ENCODE measurements at regions not wholly inside any gene's neighbourhood (a gene's known extent, or its start where the extent isn't known, plus 50 kb on each side); places are given as distances from the start of the nearest gene placed in this dataset.
A peak's percentile ranks its signal among the peaks of the same experiment; 100 is the strongest.
"Not testable (repeated sequence)": the region's sequence is repeated elsewhere in the genome, so short reads cannot be mapped to it uniquely, and the experiment has no call there.

DNA sequence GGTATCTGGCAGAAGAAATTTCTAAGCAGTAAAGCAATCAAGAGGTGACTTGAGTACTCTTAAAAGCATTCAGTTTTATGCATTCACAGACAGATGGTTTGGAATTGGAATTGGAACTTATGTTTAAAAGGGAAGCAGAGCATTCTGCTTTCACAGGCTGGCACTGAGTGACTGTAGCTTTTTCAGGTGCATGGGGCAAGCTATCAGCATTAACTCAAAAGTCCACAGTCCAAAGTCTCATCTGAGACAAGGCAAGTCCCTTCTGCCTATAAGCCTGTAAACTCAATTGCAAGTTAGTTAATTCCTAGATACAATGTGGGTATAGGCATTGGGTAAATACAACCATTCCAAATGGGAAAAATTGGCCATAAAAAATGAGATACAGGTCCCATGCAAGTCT lies 1620.3 kb downstream of the MRPL39 start:
- no peak for DNase-seq (ENCODE audit: low read depth)

DNA sequence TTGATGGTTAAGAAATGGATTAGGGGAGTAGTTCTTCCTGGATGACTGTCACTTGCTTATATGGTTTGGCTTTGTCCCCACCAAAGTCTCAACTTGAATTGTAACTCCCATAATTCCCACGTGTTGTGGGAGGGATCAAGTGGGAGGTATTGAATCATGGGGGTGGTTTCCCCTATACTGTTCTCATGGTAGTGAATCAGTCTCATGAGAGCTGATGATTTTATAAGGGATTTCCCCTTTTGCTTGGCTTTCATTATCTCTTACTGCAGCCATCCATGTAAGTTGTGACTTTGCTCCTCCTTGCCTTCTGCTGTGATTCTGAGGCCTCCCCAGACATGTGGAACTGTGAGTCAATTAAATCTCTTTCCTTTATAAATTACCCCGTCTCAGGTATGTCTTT lies 1621.1 kb downstream of the MRPL39 start:
- no peak for DNase-seq (ENCODE audit: low read depth)

DNA sequence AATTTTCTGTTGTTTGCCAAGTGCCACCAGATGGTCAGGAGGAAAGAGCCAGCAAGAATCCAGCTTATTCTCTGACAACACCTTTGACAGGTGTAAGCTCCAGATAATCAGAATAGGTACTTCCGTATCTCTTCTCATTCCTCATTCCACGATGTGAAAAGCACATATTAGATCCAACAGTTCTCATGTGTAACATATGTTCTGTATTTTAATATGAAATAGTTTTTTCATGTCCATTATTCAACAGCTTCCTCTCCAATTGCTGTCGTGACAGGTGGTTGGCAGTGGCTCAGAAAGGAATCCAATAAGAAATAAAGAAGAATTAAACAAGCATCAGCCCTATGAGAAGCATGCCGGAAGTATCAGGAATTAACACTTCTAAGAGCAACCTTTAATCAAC lies 1624.7 kb downstream of the MRPL39 start:
- no peak for DNase-seq (ENCODE audit: low read depth)

DNA sequence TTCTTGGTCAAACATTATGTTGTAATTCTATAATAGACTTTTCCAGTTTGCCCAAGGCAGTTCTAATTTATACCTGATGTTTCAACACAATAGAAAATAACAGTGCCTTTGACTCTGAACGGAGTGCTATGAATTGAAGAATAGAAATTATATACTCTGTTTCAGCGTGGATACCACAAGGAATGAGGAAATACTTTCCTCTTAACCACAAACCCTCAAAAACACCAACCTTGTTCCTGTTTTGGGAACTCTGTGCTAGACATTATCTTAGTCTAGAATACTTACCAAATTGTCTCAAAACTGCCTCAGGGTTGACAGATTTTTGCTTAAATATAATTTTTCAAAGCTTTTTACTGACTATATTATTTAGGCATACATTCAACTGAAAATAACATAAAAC lies 1629.3 kb downstream of the MRPL39 start:
- no peak for DNase-seq (ENCODE audit: low read depth)

DNA sequence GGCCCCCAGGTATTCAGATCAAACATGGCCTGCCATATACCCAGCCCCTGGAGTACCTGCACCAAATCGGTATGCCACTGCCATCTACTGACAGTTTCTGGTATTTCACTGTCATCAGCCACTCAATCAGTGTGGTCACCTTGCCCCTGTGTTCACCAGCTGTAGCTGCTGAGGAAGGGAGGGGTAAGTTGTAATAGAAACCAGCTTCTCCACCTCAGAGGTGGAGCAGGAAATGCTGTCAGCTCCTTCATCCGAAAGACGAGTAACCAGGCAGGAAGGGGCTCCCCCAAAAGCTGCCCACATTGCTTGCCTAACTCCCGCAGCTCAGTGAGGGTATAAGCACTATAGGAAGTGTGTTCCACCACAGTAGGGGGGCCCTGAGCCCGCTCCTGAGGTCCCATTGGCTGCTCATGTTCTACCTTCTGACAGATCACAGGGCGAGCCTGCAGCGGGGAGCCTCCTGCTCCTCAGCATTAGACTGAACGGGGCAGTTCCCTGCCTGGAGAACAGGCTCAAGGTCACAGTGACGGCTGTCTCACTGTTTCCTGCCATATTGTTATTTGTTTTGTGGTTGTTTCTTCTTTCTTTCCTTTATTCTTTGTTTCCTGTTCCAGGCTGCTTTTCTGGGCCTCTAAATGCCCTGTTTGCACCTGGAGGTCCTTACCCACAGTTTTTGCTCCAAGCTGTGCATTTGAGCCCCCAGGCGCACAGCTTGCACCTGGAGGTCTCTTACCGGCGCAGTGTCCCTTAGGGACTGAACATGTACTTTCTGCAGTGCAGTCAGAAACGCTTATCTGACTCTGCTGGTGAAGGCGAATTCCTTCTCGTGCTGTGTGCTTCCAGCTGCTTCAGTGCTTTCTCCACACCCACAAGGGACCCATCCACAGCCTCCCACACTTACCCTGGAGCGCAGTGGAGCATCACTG lies 1638.3 kb downstream of the MRPL39 start:
- peak; percentile 0 for DNase-seq (ENCODE audit: low read depth)

DNA sequence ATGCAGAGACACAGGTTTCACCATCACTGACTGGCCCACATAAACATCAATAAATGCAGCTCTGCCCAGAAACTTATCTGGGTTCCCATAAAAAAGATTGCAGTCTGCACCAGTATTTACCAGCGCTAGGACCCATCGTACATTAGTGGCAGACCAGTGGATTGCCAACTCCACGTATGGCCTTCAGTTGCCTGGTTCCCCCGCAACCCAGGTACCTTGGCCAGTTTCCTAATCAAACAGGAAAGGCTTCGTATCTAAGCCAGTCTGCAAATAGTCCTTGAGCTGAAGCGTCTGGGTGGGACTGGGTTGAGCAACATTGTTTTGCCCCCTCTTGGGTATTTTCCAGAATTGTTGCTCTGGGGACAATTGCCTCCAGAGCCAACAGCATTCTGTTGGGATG lies 1639.3 kb downstream of the MRPL39 start:
- DNase-seq (ENCODE audit: low read depth): no peak

DNA sequence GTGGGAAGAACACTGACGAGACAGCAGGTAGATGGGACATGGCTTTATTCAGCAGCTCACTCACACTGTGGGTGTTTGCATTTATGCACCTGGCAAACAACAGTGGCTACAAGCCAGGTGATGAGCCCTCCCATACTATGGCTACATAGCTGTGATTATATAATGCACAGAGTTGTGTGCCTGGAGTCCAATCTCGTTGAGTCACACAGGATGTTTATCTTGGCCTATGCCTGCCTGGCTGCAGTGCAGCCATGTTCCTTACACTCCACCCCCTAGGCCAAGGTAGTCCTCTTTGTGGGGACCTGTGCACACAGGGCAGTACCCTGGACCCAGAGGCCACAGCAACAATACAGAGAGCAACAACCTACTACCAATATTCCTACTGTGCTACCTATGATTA lies 1643.8 kb downstream of the MRPL39 start:
- DNase-seq (ENCODE audit: low read depth): no peak

DNA sequence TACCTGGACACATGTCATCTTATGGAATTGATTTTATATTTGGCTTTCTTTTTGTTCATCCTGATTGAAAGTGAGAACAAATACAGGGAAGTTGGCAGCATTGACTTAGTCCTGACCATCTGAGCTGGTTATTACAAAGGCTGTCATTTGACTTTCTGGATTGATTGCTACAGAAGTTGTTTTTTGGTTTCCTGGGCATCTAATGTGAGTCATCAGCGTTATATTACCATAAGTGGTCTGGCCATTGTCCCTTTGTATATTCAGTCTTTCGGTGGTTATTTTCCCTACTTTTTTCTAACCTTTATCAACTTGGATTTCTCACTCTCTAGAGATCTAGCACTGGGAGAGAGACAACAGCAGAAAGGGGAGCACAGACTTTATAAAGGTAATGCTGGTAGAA lies 1646.5 kb downstream of the MRPL39 start:
- no peak for DNase-seq (ENCODE audit: low read depth)

DNA sequence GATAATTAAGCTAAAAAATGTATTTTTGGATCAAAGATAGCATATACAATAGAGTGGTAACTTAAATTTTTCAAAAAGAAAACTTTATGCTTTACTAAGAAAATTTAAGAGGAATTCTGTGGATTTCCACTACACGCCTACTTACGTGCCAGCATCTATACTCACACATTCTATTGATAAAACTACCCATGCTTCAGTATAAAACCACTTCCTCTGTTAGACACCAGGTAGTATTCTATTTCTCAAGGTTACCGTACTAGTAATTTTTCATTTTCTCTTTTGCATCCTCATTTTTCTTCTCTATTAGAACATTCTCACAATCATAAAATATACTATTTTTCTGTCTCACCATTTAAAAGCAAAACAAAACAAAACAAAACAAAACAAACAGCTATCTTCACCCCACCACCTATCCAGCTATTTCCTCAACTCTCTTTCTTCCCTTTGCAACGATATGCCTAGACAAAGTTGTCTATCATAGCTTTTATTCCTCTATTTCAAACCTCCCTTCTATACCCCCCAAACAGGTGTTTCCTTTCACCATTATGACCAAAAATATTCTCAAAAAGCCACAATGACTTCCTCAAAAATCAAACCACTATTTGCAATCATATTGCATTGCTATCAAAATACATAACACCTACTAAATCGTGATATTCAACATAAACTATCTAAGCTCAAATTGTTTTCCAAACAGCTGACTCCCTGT lies 1652.0 kb downstream of the MRPL39 start:
- no peak for DNase-seq (ENCODE audit: low read depth)

DNA sequence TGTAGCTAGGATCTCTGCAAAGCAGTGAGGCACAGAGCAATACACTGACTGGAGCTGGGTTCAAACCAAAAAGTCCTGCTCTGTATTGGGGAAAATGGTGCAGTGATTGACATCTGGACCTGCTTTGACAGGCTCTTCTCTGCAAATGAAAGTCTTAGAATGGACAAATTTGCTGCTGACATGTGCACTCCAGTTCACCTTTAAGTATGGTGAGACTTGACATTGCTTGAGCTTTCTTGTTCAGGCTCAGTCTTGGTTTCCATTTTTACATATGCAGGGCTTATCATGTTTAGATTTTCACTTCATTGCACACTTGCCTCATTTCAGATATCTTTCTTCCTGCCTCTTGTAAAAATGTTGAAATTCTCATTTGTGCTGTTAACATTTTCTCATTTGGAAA lies 1655.0 kb downstream of the MRPL39 start:
- no peak for DNase-seq (ENCODE audit: low read depth)

DNA sequence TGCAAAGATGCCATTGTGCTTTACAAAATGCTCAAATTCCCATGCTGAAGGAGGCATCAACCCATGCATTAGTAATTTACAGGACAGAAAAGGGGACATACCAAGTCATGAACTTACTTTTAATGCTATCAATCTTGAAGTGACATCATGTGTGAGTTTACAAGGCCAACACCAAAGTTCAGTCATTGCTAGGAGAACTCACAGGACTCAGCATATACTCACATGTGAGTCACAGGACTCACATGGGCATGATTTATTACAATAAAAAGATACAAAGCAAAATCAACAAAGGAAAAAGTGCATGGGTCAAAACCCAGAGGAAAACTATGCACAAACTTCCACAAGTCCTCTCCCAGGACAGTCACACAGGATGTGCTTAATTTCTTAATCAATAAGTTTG lies 1656.0 kb downstream of the MRPL39 start:
- DNase-seq (ENCODE audit: low read depth): no peak

DNA sequence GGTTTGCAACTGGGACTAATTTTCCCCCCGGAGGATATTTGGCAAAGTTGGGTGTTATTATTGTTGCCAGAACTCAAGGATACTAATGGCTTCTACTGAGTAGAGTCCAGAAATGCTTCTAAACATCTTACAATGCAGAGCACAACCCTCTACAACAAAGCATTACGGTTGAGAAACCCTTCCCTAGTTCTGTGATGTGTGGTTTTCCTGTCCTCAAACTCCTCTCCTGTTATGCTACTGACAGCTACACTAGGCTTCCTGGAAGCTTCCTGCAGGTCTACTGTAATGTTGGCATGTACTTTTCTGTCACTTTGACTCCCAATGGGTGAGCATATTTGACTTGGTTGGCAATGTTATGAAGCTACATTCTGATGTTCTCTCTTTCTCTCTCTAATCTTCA lies 1656.9 kb downstream of the MRPL39 start:
- no peak for DNase-seq (ENCODE audit: low read depth)

DNA sequence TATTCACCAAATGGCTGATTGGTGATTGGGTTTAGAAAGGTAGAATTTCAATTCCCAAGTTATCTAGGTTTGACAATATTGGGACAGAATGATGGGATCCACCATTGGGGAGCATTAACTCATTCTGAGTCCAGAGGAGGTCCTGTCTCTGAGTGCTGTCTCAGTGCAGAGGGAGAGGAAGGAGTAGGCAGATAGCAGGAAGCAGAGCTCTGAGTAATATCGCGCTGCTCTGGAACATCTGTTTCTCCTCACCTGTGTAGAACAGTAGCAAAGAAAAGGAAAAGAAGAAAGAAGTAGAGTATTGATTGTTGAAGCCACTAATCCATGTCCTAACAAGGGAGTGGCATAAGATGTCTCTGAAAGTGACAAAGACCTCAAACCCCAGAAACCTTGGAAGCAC lies 1657.8 kb downstream of the MRPL39 start:
- DNase-seq (ENCODE audit: low read depth): no peak

DNA sequence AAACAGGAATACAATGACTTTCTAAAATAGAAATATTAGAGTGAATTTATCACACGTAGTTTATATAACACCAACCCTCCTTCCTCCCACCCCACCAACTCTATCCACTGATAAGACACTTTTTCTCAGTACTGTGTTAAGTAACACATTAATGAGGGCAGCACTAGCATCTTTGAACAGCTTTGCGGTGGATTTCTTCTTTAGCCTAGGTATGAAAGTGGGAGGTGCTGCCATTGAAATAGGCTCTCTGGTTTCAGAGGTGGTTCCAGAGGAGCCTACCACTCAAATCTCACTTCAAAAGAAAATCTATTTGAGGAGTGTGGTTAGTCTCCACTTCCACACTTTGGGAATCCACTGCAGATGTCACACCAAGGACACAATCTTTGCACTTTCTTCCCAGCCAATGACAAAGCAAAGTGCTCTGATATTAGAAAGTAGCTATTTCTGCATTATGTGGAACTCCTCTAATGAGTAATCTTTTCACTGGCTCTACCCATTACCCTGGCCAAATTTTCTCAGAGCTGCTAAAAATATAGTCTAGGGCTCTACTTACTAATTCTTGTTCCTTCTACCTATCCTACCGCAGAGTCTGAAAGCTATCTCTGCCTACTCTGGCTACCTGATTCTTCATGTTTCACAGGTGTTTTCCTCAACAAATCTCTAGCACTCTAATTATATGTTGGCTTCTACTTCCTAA lies 1667.8 kb downstream of the MRPL39 start:
- DNase-seq (ENCODE audit: low read depth): no peak

DNA sequence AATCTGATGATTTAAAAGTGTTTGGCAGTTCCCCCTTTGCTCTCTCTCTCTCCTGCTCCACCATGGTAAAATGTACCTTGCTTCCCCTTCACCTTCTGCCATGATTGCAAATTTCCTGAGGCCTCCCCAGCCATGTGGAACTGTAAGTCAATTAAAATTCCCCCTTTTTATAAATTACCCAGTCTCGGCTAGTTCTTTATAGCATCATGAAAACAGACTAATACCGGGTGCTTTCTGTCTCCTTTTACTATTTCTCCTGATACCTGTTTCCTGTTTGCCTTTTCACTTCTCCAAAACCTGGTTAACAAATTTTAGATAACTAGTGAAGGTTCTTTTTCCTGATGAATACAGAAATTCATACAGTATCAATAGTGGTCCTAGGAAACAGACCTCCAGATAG lies 1670.3 kb downstream of the MRPL39 start:
- no peak for DNase-seq (ENCODE audit: low read depth)

DNA sequence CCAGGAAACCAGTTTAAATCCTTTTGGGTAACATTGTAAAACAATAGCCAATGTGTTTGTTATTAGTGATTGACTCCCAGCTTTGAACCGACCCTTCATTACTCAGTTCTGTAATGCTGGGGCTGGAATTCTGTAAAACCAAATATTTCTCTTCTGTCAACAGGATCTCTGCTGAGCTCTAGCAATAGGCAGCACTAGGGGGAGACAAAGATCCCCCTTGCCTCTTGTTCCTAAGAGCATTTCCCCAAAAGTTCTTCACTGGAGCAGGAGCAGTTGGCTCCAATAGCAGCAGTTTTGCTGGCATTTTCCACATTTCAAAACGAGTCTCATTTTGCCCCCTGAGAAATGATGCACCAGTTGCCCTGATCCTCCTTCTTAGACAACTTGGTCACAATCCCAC lies 1671.1 kb downstream of the MRPL39 start:
- no peak for DNase-seq (ENCODE audit: low read depth)

DNA sequence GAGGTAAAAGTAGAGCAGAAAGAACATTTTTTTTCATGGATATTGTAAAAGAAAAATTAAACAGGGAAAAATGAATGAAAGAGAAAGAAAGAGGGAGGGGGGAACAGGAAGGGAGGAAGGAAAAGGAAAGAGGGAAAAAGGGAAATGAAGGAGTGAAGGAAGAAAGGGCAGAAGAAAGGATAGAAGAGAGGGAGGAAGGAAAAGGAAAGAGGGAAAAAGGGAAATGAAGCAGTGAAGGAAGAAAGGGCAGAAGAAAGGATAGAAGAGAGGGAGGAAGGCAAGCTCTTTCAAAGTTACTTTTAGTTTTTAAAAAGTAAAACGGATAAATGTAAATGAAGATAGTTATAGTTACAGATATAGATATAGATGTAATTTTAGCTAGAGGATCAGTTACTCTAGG lies 1676.7 kb downstream of the MRPL39 start:
- no peak for DNase-seq (ENCODE audit: low read depth)

DNA sequence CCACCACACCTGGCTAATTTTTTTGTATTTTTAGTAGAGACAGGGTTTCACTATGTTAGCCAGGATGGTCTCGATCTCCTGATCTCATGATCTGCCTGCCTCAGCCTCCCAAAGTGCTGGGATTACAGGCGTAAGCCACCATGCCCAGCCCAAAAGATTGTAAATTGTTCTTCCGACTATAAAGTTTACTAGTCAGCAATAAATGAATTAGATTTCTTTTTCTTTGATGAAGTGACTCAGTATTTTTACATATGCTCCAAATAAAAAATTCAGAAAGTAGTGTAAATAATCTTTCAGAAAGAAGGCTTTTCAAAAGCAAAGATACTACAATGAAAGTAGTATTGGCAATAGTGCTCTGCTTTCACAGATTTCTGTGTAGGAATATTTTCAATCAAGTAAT lies 1680.9 kb downstream of the MRPL39 start:
- DNase-seq (ENCODE audit: low read depth): not testable (repeated sequence)

DNA sequence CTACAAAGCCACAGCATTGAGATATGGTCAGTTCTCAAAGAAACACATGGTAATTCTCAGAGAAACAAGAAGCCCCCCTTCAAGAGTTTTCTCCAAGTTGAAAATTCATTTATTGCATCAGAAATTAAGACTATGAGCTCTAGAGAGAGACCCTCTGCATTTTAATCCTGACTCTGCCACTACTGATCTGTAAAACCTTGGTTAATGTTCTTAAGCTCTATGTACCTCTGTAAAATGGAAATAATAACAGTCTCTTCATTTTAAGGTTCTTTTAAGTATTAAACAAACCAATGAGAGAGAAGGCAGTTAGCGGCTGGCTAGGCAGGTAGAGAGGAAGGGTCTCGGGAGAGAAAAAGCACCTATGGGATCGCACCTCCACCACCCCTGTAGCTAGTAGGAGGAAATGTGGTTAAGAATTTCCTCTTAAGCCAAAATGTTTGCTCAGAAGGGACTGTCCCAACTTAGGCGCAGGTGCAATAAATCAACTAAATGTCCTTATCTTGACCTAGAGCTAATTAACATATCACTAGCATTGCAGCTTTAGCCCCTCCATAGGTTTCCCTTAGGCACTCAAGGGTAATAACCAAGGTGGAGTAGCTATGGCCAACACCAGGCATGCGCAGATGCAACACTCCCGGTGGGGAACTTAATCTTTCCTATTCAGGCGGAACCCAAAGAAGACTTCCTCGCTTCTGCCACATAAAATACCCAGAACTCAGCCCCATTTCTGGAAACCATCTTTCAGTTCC lies 1685.4 kb downstream of the MRPL39 start:
- no peak for DNase-seq (ENCODE audit: low read depth)

DNA sequence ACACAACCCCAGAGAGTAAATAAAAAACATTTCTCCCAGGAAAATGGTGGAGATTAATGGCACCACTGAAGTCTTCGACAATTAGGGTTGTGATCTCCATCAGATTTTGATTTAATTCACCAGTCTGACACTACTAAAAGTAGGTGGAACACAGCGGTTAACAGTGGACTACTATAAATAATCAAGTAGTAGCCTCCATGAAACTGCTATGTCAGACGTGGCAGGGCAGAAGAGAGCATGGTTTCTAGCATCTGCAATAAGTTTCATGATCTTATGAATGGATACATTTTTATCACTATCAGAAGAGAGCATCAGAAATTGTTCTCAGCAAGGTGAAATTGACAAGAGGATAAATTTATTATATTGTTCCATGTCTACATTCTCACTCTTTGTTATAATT lies 1706.6 kb downstream of the MRPL39 start:
- DNase-seq (ENCODE audit: low read depth): no peak

DNA sequence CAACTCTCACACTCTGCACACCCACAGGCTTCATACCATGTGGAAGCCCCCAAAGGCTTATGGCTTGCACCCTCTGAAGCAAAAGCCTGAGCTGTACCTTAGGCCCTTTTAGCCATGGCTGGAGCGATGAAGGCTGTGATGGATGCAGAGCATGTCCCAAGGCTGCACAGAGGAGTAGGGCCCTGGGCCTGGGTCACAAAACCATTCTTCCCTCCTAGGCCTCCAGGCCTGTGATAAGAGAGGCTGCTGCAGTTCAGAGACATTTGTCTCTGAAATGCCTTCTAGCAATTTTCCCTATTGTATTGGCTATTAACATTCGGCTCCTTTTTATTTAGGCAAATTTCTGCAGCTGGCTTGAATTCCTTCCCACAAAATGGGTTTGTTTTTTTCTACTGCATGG lies 1707.7 kb downstream of the MRPL39 start:
- no peak for DNase-seq (ENCODE audit: low read depth)

DNA sequence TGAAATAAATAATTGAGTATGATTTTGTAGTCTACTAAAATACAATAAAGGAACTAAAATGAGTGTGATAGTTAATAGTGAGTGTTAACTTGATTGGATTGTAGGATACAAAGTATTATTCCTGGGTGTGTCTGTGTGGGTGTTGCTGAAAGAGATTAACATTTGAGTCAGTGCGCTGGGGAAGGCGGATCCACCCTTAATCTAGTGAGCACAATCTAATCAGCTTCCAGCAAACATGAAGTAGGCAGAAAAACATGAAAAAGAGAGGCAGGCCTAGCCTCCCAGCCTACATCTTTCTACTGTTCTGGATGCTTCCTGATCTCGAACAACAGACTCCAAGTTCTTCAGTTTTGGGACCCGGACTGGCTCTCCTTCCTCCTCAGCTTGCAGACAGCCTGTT lies 1716.6 kb downstream of the MRPL39 start:
- no peak for DNase-seq (ENCODE audit: low read depth)
